ENCODE measurements at regions not wholly inside any gene's neighbourhood (a gene's known extent, or its start where the extent isn't known, plus 50 kb on each side); places are given as distances from the start of the nearest gene placed in this dataset.

- TF ChIP-seq TAF1 (IDR thresholded peaks at IDR 0.05; ENCODE audit: low read depth, low read length) (no peak), SPI1 (IDR thresholded peaks at IDR 0.05; ENCODE audit: low read depth, low read length) (no peak)
Observed at GRCh38 chr13:84651288-84651687, 769.0 kb upstream of the SLITRK1 start.

Data from GM12891 (cell line).